ENCODE measurements at regions not wholly inside any gene's neighbourhood (a gene's known extent, or its start where the extent isn't known, plus 50 kb on each side); places are given as distances from the start of the nearest gene placed in this dataset.

GRCh38 chr22:49372530-49373288 lies 455.0 kb downstream of the BRD1 start:
- no peak for DNase-seq

- DNase-seq: no peak
Measured at GRCh38 chr22:49372111-49372529, 455.6 kb downstream of the BRD1 start.

- no peak for DNase-seq
Measured at GRCh38 chr22:49371325-49372110, 456.2 kb downstream of the BRD1 start.

GRCh38 chr22:49370627-49371301 lies 456.9 kb downstream of the BRD1 start:
- no peak for DNase-seq

GRCh38 chr22:49369726-49370626 lies 457.7 kb downstream of the BRD1 start:
- DNase-seq: no peak

GRCh38 chr22:49368976-49369725 lies 458.5 kb downstream of the BRD1 start:
- DNase-seq: no peak

GRCh38 chr22:49368221-49368975 lies 459.3 kb downstream of the BRD1 start:
- no peak for DNase-seq

GRCh38 chr22:49367041-49367697 lies 460.5 kb downstream of the BRD1 start:
- no peak for DNase-seq

GRCh38 chr22:49366437-49366836 lies 461.2 kb downstream of the BRD1 start:
- no peak for DNase-seq

- no peak for DNase-seq
Measured at GRCh38 chr22:49365910-49366309, 461.8 kb downstream of the BRD1 start.

GRCh38 chr22:49365191-49365837 lies 462.4 kb downstream of the BRD1 start:
- DNase-seq: no peak

- no peak for DNase-seq
Measured at GRCh38 chr22:49364398-49364797, 463.3 kb downstream of the BRD1 start.

GRCh38 chr22:49363526-49364230 lies 464.0 kb downstream of the BRD1 start:
- no peak for DNase-seq

GRCh38 chr22:49362211-49362839 lies 465.3 kb downstream of the BRD1 start:
- no peak for DNase-seq

GRCh38 chr22:49361164-49361563 lies 466.5 kb downstream of the BRD1 start:
- no peak for DNase-seq

GRCh38 chr22:49360746-49361145 lies 466.9 kb downstream of the BRD1 start:
- DNase-seq: no peak

- DNase-seq: no peak
Measured at GRCh38 chr22:49359076-49359475, 468.6 kb downstream of the BRD1 start.

- DNase-seq: no peak
Measured at GRCh38 chr22:49357661-49358440, 469.8 kb downstream of the BRD1 start.

Measured in EL (cell line).